ENCODE measurements at regions not wholly inside any gene's neighbourhood (a gene's known extent, or its start where the extent isn't known, plus 50 kb on each side); places are given as distances from the start of the nearest gene placed in this dataset.

- TF ChIP-seq CTCF (IDR thresholded peaks at IDR 0.05; ENCODE audit: insufficient read depth, low read length), result no peak
- no peak for TF ChIP-seq REST (IDR thresholded peaks at IDR 0.05; ENCODE audit: insufficient replicate concordance, low read depth)
- no peak for TF ChIP-seq SPI1 (IDR thresholded peaks at IDR 0.05; ENCODE audit: borderline replicate concordance, low read depth)
- no peak for TF ChIP-seq POLR2AphosphoS5 (IDR thresholded peaks at IDR 0.05; ENCODE audit: low read depth)
Observed at GRCh38 chr1:14180738-14181137, 417.7 kb upstream of the KAZN start.
